HG02943 (cell line): ENCODE measurements at regions not wholly inside any gene's neighbourhood (a gene's known extent, or its start where the extent isn't known, plus 50 kb on each side); places are given as distances from the start of the nearest gene placed in this dataset.

Experiments
- ATAC-seq: cut with Tn5 transposase; IDR thresholded peaks from one replicate; pipeline ENCODE4 v1.9.1; 2021; ENCODE audit warnings: mild to moderate bottlenecking, low read depth, moderate library complexity; ENCODE audit not compliant: unreplicated experiment

DNA sequence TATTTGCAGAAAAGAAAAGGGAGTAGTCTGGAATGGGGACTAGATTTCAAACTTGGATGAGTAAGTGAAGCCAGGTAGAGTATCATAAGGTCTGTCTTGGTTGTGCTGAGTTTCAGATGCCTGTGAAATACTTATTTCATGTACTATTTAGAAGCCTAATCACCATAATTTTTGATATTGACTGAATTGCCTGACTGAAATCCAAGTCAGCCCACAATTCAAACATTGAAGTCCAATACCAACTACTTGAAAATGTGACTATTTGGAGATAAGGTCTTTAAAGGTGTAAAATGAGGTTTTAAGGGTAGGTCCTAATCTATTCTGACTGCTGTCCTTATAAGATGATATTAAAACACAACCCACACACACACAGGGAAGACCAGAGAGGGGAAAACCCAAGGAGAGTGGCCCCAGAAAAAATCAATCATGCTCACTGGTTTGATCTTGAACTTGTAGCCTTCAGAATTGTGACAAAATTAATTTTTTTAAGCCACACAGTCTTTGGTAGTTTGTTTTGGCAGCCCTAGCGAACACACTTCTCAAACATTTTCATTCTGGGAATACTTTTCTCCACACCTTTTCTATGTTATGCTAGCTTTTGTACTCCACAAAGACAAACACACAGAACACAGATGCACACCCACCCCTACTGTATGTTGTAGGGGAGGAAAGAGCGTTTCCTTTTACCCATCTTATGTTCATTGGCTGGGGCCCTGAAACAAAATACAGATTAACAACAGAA, 126.3 kb downstream of the HFE start:
- ATAC-seq, result no peak

GRCh38 chr6:26214803-26215584, 127.8 kb downstream of the HFE start:
- ATAC-seq, result no peak

- no peak for ATAC-seq
Observed at GRCh38 chr6:26215585-26216358, 128.5 kb downstream of the HFE start.

GRCh38 chr6:26216359-26216885, 129.2 kb downstream of the HFE start:
- ATAC-seq, result peak; percentile 72

DNA sequence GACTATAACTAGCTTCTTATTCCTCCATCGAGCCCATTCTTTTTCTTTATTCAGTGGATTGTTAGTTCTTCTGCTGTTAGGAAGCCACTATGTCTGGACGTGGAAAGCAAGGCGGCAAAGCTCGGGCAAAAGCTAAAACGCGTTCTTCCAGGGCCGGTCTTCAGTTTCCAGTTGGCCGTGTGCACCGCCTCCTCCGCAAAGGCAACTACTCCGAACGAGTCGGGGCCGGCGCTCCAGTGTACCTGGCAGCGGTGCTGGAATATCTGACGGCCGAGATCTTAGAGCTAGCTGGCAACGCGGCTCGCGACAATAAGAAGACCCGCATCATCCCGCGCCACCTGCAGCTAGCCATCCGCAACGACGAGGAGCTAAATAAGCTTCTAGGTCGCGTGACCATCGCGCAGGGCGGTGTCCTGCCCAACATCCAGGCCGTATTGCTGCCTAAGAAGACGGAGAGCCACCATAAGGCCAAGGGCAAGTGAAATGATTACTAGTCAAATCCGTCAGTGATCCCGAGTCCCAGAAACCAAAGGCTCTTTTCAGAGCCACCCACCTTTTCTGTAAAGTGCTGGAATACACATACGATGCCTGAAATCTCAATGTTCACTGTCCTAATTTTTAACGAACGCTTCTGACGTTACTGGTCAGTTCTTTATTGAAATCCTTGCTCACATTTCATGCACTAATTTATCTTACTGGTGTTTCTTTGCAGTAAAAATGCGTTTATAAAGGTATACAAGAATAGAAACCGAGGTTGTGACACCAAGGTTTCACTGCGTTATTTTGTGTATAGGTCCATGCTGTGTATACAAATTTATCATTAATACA, 129.9 kb downstream of the HFE start:
- ATAC-seq, result no peak

GRCh38 chr6:26217714-26218075, 130.5 kb downstream of the HFE start:
- ATAC-seq, result no peak

- no peak for ATAC-seq
Observed at GRCh38 chr6:26218824-26219223, 131.6 kb downstream of the HFE start.

DNA sequence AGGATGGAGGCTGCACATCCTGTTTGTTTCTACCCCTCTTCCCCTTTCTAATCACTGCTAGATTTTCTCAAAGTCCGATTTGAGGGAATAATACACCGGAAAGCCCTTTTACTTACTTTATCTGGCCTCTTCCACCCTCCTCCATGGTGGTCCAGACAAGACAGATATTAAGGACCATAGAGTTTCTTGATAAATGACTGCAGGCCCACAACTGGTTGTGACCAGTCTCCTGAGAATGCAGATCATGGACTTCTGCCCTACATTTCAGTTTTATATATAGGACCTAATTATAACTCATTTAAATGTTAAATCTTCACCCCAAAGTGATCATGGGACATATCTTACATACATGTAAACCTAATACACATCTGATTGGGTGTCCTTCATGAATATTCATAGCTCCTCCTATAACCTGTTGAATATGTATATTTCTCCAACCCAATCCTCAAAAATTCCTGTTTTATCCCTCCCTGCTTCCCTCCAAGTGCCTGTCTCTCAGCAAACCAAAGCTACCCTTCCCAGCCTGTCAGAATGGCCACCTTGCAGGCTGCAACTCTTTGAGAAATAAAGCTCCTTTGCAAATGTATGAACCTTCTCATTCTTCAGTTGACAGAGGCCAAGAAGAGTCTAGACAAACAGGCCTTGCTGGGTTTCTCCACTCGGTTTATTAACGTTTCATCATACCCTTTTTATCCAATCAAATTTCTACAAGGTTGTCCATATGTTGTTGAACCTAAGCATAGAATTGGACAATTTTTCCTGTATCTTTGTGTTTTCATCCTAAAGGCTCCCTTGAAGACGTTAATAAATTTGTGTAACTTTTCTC, 133.1 kb downstream of the HFE start:
- ATAC-seq, result no peak

GRCh38 chr6:26221186-26221585, 134.0 kb downstream of the HFE start:
- no peak for ATAC-seq

DNA sequence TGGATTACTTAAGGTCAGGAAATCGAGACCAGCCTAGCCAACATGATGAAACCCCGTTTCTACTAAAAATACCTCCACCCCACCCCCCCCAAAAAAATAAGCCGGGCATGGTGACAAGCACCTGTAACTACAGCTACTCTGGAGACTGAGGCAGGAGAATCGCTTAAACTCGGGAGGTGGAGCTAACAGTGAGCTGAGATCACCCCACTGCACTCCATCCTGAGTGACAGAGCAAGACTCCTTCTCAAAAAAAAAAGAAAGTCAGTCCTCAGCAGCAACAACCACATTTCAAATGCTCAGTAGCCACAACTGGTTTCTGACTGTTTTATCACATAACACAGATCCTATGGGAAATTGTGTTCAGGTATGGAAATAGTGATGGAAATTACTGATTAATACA, 135.3 kb downstream of the HFE start:
- ATAC-seq, result no peak

GRCh38 chr6:26223228-26223627, 136.0 kb downstream of the HFE start:
- no peak for ATAC-seq

DNA sequence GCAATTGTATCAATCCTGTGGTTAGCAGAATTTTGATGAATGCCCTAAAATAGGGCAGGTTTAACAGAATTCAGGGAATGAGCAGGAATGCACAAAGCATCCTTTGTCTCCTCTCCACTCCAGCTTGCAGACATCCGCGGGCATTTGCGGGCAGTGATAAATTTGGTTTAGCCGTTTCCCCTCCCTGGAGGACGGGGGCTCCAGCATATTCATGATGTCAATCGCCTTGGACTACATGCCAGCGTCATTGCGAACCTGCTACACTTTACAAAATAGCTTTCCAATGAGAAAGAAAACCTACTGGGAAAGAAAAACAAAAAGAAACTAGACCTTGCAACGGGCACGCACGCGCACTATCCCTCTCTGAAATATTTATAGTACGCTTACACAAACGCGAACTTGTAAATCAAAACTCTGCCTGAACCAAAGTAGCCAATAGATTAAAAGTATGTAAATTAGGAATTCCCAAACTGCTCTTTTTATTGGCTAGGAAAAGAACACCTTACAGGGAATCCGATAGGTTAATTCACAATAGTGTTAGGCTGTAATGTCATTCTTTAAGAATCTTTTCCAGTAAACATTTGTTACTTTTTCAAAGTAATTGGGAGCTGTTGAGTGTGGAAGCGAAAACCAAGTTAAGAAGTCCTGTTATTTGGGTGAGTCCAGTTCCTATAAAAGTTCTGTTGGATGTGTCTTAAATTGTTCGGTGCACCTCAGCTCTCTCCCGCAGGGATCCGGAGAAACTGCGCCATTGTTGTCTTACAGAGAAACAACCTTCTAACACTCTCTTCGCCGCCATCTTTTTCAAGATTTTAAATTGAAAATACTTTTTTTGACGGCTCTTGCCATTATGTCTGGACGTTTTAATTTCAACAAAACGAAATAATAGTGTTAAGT, 136.7 kb downstream of the HFE start:
- no peak for ATAC-seq

DNA sequence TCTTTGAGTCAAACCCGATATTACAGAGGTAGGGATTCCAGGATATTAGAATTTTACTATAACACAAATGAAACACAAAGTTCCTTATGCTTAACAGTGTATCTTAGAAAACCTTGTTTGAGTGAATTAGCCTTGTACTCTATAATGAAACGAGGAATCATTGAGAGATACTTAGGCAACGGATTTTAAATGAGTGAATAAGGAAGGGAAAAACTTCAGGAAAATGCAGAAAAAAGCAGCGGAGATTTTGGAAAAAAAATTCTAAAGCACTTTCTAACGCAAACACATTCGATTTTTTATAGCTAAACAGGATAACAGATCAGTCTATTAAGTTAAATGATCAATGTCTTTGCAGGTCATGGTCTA, 137.3 kb downstream of the HFE start:
- no peak for ATAC-seq

DNA sequence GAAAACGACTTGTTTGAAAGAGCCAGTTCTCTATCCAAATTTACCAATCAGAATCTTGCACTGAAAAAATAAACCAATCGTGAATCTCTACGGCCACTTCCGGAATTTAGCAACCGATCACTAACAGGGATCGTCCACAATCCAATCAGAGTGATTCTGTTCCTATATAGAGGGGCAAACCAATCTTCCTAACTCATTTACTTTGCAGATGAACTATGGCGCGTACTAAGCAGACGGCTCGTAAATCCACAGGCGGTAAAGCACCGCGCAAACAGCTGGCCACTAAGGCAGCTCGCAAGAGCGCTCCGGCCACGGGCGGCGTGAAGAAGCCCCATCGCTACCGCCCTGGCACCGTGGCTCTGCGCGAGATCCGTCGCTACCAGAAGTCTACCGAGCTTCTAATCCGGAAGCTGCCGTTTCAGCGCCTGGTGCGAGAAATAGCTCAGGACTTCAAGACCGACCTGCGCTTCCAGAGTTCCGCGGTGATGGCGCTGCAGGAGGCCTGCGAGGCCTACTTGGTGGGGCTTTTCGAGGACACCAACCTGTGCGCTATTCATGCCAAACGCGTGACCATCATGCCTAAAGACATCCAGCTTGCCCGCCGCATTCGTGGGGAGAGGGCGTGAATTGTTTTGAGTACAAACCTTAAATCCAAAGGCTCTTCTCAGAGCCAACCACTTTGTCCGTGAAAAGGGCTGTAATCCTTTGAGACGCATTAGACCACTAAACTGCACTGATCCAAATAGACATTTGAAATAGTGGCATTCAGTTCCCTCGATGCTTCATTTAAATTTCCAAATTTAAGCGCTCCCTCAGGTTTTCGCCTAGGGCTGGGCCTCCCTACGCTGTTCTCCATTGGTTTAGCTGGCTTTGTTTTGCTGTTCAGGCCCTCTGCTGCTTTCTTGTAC, 138.0 kb downstream of the HFE start:
- ATAC-seq, result no peak

DNA sequence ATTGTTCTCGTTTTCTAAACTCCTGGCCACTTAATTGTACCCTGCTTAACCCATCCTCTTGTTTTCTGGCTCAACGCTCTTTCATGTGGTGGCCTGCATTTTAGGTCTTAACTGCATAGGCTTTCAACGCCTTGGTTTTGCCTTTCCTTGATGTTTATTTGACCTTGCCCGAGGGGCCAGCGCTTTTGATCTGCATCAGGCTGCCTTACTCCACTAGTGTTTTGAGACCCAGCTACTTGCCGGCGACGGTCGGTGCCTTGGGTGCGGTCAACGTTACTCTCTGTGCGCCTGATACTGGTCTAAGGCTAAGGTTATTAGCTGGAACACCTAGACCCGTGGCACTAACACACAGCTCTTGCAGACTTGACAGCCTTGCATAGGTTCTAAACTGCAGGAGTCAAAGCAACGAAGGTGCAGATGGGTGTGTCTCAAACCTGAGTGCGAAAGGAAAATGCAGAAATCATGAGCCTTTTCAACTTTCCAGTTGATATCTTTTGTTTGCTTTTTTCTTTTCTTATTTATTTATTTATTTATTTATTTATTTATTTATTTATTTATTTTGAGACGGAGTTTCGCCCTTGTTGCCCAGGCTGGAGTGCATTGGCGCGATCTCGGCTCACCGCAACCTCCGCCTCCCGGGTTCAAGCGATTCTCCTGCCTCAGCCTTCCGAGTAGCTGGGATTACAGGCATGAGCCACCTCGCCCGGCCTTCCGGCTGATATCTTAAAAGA, 138.8 kb downstream of the HFE start:
- no peak for ATAC-seq

GRCh38 chr6:26226579-26226967, 138.4 kb upstream of the BTN3A2 start:
- ATAC-seq, result no peak

DNA sequence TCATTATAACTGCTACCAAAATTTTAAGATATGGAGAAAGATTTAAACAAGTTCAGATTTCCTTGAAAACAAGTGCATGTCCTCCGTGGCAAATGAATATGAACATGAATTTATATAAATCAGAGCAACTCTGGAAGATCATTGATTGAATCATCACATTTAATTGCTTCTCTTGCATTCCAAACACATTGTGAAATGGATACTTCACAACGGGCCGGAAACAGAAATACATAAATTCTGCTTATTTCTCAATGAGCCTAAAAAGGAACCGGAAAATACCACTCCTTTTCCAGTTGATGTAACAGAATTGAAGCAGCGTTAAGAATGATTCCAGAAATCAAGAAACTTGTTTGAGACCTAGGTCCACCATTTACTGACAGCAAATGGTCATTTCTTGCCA, 134.6 kb upstream of the BTN3A2 start:
- no peak for ATAC-seq
